ENCODE measurements at regions not wholly inside any gene's neighbourhood (a gene's known extent, or its start where the extent isn't known, plus 50 kb on each side); places are given as distances from the start of the nearest gene placed in this dataset.

DNA sequence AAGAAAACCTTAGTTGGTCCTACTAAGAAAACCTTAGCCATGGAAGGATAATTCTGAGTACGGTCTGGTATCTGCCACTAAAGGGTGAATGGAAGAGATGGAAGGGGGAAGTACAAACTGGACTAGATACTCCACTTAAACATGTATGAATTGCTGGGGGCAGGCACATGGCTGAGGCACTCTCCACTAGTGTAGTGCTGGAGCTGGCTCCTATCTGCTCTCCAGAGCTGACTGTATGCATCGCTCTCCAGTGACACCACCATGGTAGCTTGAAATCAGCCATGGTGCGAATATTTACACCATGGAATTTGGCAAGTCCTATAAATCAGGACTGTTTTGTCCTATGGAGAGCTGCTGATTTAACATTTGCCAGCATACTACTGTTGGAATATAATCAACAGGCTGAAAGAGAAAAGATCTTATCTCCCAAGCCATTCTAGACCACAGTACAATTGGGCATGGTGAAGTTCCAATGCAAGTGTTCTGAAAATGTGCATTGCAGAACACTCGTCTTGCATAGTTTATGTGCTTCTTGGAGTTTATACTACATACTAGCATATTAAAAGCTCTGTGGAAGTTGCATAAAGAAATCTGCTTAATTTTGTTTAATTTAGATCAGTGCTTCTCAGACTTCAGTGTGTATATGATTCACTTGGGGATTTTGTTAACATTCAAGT, 277.4 kb downstream of the TDRD15 start:
- H3K27ac ChIP-seq (ENCODE audit: low read length) = no peak overlapping the region
- H3K9me3 ChIP-seq (ENCODE audit: control insufficient read depth, insufficient read depth, low read depth, low read length) = no peaks in the 10 kb centered on the region
- H3K27me3 ChIP-seq (ENCODE audit: control insufficient read depth, insufficient read depth, low read length) = no peaks in the 10 kb centered on the region
- no peaks in the 10 kb centered on the region for H3K4me1 ChIP-seq (ENCODE audit: control insufficient read depth, insufficient read depth, low read length)
- in situ Hi-C loops (cut with HindIII; ENCODE audit: low pct_unique_long_range_greater_than_20kb, low sequenced_read_pairs) (no loop called here), intact Hi-C loops (cut with micrococcal nuclease; ENCODE audit: unreplicated experiment) (no loop called here)
- no TSS peak for BruUV-seq (replicated peaks)
- no peak for DNase-seq (ENCODE audit: low read depth, low spot score)
- POLR2A ChIA-PET = no interaction called here
- CTCF ChIA-PET = interaction anchor here (0.6 kb wide), 1 partner anchor 1182 kb away, joined by 4 read pairs; no protein-coding TSS in a partner anchor
- H3K4me3 ChIP-seq (ENCODE audit: low read depth in 2 of 2, low read length in 2 of 2) = no peak overlapping the region
- no peak for ATAC-seq
- no peaks in the 10 kb centered on the region for H3K36me3 ChIP-seq (ENCODE audit: control insufficient read depth, insufficient read depth, low read length)
- TF ChIP-seq POLR2AphosphoS5 (IDR thresholded peaks at IDR 0.05; ENCODE audit: low read depth, low read length) = no peak
- TF ChIP-seq TCF7L2 (IDR thresholded peaks at IDR 0.05; ENCODE audit: low read depth, low read length) = no peak
- TF ChIP-seq, protein P1, sequence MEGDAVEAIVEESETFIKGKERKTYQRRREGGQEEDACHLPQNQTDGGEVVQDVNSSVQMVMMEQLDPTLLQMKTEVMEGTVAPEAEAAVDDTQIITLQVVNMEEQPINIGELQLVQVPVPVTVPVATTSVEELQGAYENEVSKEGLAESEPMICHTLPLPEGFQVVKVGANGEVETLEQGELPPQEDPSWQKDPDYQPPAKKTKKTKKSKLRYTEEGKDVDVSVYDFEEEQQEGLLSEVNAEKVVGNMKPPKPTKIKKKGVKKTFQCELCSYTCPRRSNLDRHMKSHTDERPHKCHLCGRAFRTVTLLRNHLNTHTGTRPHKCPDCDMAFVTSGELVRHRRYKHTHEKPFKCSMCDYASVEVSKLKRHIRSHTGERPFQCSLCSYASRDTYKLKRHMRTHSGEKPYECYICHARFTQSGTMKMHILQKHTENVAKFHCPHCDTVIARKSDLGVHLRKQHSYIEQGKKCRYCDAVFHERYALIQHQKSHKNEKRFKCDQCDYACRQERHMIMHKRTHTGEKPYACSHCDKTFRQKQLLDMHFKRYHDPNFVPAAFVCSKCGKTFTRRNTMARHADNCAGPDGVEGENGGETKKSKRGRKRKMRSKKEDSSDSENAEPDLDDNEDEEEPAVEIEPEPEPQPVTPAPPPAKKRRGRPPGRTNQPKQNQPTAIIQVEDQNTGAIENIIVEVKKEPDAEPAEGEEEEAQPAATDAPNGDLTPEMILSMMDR (IDR thresholded peaks at IDR 0.05) = no peak
- no peak for TF ChIP-seq SIN3A (IDR thresholded peaks at IDR 0.05; ENCODE audit: borderline replicate concordance, insufficient read depth, low read depth, low read length)
- TF ChIP-seq, protein P2, sequence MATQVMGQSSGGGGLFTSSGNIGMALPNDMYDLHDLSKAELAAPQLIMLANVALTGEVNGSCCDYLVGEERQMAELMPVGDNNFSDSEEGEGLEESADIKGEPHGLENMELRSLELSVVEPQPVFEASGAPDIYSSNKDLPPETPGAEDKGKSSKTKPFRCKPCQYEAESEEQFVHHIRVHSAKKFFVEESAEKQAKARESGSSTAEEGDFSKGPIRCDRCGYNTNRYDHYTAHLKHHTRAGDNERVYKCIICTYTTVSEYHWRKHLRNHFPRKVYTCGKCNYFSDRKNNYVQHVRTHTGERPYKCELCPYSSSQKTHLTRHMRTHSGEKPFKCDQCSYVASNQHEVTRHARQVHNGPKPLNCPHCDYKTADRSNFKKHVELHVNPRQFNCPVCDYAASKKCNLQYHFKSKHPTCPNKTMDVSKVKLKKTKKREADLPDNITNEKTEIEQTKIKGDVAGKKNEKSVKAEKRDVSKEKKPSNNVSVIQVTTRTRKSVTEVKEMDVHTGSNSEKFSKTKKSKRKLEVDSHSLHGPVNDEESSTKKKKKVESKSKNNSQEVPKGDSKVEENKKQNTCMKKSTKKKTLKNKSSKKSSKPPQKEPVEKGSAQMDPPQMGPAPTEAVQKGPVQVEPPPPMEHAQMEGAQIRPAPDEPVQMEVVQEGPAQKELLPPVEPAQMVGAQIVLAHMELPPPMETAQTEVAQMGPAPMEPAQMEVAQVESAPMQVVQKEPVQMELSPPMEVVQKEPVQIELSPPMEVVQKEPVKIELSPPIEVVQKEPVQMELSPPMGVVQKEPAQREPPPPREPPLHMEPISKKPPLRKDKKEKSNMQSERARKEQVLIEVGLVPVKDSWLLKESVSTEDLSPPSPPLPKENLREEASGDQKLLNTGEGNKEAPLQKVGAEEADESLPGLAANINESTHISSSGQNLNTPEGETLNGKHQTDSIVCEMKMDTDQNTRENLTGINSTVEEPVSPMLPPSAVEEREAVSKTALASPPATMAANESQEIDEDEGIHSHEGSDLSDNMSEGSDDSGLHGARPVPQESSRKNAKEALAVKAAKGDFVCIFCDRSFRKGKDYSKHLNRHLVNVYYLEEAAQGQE (IDR thresholded peaks at IDR 0.05; ENCODE audit: insufficient read depth in 1 of 2, low read depth in 2 of 2, low read length in 1 of 2) = no peak

DNA sequence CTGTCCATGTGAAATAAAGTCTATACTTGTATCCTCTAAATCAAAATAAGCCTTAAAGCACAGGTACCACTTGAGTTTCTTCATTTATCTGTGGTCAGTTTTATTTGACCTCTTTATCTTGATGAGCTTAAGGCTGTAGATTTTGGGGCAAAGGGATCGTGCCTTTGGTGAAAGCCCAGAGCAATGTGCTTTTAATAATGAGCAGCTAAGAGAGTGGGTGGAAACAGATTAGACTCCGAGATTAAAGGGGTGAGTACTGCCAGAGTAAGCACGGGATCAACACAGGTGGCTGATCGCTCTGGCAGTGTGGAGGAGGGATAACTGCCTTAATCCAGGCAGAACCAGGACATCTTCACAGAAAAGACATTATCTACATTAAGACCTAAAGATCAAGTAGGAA, 280.4 kb downstream of the TDRD15 start:
- Histone ChIP-seq H3K9me3 (ENCODE audit: control insufficient read depth, insufficient read depth, low read depth, low read length) (no peaks in the 10 kb centered on the region), H3K4me3 (ENCODE audit: low read depth in 2 of 2, low read length in 2 of 2) (no peak overlapping the region), H3K27ac (ENCODE audit: low read length) (no peak overlapping the region), H3K27me3 (ENCODE audit: control insufficient read depth, insufficient read depth, low read length) (no peaks in the 10 kb centered on the region; the same call in 1 of the 2 replicates), H3K4me1 (ENCODE audit: control insufficient read depth, insufficient read depth, low read length) (no peaks in the 10 kb centered on the region), H3K36me3 (ENCODE audit: control insufficient read depth, insufficient read depth, low read length) (no peaks in the 10 kb centered on the region)
- TF ChIP-seq SIN3A (IDR thresholded peaks at IDR 0.05; ENCODE audit: borderline replicate concordance, insufficient read depth, low read depth, low read length) = no peak
- no peak for TF ChIP-seq POLR2AphosphoS5 (IDR thresholded peaks at IDR 0.05; ENCODE audit: low read depth, low read length)
- TF ChIP-seq, protein P1 (IDR thresholded peaks at IDR 0.05) = no peak
- TF ChIP-seq, protein P2 (IDR thresholded peaks at IDR 0.05; ENCODE audit: insufficient read depth in 1 of 2, low read depth in 2 of 2, low read length in 1 of 2) = no peak
- TF ChIP-seq TCF7L2 (IDR thresholded peaks at IDR 0.05; ENCODE audit: low read depth, low read length) = no peak
- no TSS peak for BruUV-seq (replicated peaks)
- intact Hi-C loops (cut with micrococcal nuclease; ENCODE audit: unreplicated experiment) (no loop called here), in situ Hi-C loops (cut with HindIII; ENCODE audit: low pct_unique_long_range_greater_than_20kb, low sequenced_read_pairs) (no loop called here)
- POLR2A ChIA-PET = no interaction called here
- ATAC-seq (no peak), DNase-seq (ENCODE audit: low read depth, low spot score) (no peak)
- CTCF ChIA-PET = interaction anchor here (0.7 kb wide), 1 partner anchor 1957 kb away, joined by 3 read pairs; no protein-coding TSS in a partner anchor

Measured in Panc1 (cell line).